ENCODE measurements at regions not wholly inside any gene's neighbourhood (a gene's known extent, or its start where the extent isn't known, plus 50 kb on each side); places are given as distances from the start of the nearest gene placed in this dataset.

DNA sequence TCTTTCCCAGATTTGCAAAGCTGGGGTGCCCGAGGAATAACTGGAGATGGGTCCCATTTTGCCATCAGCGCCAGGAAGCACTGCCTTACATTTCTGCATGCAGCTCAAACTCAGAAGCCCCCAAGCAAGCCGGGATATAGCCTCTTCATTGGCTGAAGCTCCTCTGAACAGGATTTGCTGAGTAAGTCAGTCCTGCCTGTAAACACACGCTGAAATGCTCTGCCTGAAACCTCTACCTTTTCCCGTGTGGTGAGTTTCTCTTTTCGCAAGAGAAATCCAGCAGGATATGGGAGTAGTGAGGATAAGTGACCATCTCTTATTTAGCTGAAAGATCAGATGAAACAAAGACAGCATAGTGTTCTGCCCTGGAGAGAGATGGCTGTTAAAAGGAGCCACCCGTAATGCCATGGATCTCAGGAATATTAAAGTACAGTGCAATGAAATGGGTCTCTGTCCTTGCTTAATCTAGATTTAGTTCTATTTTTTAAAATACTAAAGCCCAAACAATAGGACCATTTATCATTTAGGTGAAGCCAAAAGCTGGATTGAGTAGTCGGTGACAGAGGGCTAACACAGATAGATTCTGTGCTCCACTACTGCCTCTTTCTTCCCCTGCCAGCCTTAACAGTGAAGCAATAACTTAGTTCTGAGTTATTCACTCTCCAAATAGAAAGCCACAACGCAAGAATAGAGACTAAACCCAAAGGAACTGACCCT, 177.5 kb upstream of the PPP2R2B start:
- Histone ChIP-seq H3K36me3 (ENCODE audit: insufficient read depth, low read length) (no peaks in the 10 kb centered on the region), H3K27me3 (ENCODE audit: insufficient read depth, low read length) (no peaks in the 10 kb centered on the region), H3K9ac (ENCODE audit: low read depth, low read length) (no peak overlapping the region), H3K27ac (ENCODE audit: low read depth, low read length) (no peak overlapping the region), H3K9me3 (ENCODE audit: insufficient read depth, low read depth, low read length) (no peaks in the 10 kb centered on the region), H3K4me3 (ENCODE audit: low read length) (no peak overlapping the region), H3K4me1 (ENCODE audit: insufficient read depth, low read length) (peaks cover 4% of the 10 kb centered on the region; the same call in 1 of the 2 replicates)
- 73% methylated on average over 9 of the region's 9 CpGs for WGBS

DNA sequence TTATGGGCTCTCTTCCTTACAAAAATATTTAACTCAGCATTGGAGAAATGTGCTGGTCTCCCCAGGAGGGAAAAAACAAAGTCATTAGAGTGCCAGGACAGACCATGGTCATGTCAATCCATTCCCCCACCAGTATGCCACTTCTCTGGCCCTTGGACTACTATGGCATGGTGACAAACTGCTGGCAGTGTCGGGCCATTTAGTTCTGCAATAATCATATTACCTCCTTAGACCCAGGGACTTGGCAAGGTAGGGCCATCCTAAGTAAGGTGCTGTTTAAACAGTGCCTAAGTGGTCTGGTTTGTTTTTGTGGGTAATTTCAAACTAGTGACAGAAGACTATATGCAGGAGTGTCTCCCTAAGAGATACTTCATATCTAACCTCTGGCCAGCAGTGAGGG, 177.8 kb upstream of the STK32A start:
- no peak overlapping the region for H3K9ac ChIP-seq (ENCODE audit: low read depth, low read length)
- no peak overlapping the region for H3K4me3 ChIP-seq (ENCODE audit: low read length)
- no peaks in the 10 kb centered on the region for H3K36me3 ChIP-seq (ENCODE audit: insufficient read depth, low read length)
- WGBS: 88% methylated on average over 1 of the region's 1 CpG
- no peak overlapping the region for H3K27ac ChIP-seq (ENCODE audit: low read depth, low read length)
- H3K9me3 ChIP-seq (ENCODE audit: insufficient read depth, low read depth, low read length): no peaks in the 10 kb centered on the region
- H3K4me1 ChIP-seq (ENCODE audit: insufficient read depth, low read length): peaks cover 4% of the 10 kb centered on the region; the same call in 1 of the 2 replicates
- H3K27me3 ChIP-seq (ENCODE audit: insufficient read depth, low read length): no peaks in the 10 kb centered on the region

DNA sequence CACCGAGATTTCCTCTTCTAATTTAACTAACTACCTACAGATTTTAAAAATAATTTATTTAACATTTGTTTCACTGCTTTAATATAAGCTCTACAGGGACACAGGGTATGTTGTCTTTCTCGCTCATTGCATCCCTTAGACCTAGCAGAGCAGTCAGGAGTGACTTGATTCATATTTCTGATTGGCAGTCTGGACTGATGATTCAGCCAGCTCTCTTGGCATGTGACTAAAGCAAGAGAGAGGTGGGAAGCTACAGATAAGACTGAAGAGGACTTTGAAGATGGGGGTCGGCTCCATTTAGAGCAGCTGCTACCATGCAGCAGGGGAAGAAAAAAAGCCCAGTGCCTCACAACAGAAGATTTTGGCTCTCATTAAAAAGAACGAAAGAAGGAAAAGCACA, 173.4 kb upstream of the STK32A start:
- H3K36me3 ChIP-seq (ENCODE audit: insufficient read depth, low read length): no peaks in the 10 kb centered on the region
- no peaks in the 10 kb centered on the region for H3K9me3 ChIP-seq (ENCODE audit: insufficient read depth, low read depth, low read length)
- H3K27ac ChIP-seq (ENCODE audit: low read depth, low read length): no peak overlapping the region
- 84% methylated on average over 4 of the region's 4 CpGs for WGBS
- H3K4me1 ChIP-seq (ENCODE audit: insufficient read depth, low read length): no peaks in the 10 kb centered on the region
- H3K27me3 ChIP-seq (ENCODE audit: insufficient read depth, low read length): no peaks in the 10 kb centered on the region
- no peak overlapping the region for H3K4me3 ChIP-seq (ENCODE audit: low read length)
- no peak overlapping the region for H3K9ac ChIP-seq (ENCODE audit: low read depth, low read length)

DNA sequence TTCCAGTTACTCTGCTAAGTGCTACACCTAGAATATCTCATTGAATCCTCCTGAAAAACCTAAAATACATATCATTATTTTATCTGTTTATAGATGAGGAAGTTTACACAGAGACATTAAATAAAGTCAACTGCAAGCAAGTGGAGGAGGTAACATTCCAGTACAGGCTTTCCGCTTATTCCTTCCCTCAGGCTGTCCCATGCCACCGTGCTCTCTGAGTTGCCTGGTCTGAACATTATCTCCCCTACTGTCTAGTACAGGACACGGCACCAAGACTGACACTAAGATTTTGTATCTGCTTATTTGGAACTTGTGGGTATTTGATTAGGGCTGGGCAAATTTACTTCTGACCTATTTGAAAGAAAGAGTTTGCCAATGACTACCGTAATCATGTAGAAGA, 172.4 kb upstream of the STK32A start:
- Histone ChIP-seq H3K4me1 (ENCODE audit: insufficient read depth, low read length) (no peaks in the 10 kb centered on the region), H3K27ac (ENCODE audit: low read depth, low read length) (no peak overlapping the region), H3K9me3 (ENCODE audit: insufficient read depth, low read depth, low read length) (no peaks in the 10 kb centered on the region), H3K9ac (ENCODE audit: low read depth, low read length) (no peak overlapping the region), H3K36me3 (ENCODE audit: insufficient read depth, low read length) (no peaks in the 10 kb centered on the region), H3K4me3 (ENCODE audit: low read length) (no peak overlapping the region), H3K27me3 (ENCODE audit: insufficient read depth, low read length) (no peaks in the 10 kb centered on the region)
- WGBS: 88% methylated on average over 3 of the region's 4 CpGs

DNA sequence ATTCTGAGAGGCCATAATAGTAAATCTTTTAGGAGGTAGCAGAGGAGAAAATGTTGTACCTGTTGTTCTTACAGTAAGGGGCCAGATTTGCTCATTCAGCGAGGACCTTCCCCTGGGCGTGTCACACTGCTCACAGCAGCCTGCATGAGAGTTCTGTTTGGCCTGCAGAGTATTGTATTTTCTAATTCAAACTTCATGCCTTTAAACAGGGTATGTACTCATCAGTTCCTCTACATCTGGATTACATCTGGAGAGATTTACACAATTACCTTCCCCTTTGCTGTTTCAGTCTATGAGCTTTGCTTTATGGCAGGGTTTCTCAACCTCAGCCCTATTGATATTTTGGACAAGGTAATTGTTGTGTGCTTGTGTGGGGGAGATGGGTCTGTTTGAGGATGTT, 170.9 kb upstream of the STK32A start:
- Histone ChIP-seq H3K36me3 (ENCODE audit: insufficient read depth, low read length) (no peaks in the 10 kb centered on the region), H3K27ac (ENCODE audit: low read depth, low read length) (no peak overlapping the region), H3K4me3 (ENCODE audit: low read length) (no peak overlapping the region), H3K27me3 (ENCODE audit: insufficient read depth, low read length) (no peaks in the 10 kb centered on the region), H3K9me3 (ENCODE audit: insufficient read depth, low read depth, low read length) (no peaks in the 10 kb centered on the region), H3K4me1 (ENCODE audit: insufficient read depth, low read length) (no peaks in the 10 kb centered on the region), H3K9ac (ENCODE audit: low read depth, low read length) (no peak overlapping the region)
- 90% methylated on average over 2 of the region's 2 CpGs for WGBS

DNA sequence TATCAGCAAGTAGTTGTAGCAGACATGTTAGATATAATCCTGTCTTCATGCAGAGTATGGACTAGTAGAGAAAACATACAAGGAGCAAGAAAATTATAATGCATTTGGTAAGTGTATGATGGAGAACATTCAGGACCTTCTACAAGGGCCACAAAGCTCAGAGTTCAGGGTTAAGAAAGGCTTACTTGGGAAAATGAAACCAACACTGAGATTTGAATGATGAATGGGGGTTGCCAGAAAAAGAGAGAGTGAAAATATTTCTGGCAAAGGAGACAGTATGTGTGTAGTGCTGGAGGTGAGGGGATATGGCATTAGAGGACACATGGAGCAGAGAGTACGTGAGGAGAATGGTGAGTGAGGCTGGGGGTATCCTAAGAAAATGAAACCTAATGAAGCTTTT, 169.8 kb upstream of the STK32A start:
- no peaks in the 10 kb centered on the region for H3K36me3 ChIP-seq (ENCODE audit: insufficient read depth, low read length)
- no peak overlapping the region for H3K4me3 ChIP-seq (ENCODE audit: low read length)
- H3K4me1 ChIP-seq (ENCODE audit: insufficient read depth, low read length): no peaks in the 10 kb centered on the region
- no peak overlapping the region for H3K9ac ChIP-seq (ENCODE audit: low read depth, low read length)
- H3K9me3 ChIP-seq (ENCODE audit: insufficient read depth, low read depth, low read length): no peaks in the 10 kb centered on the region
- no peaks in the 10 kb centered on the region for H3K27me3 ChIP-seq (ENCODE audit: insufficient read depth, low read length)
- H3K27ac ChIP-seq (ENCODE audit: low read depth, low read length): no peak overlapping the region
- WGBS: 89% methylated on average over 1 of the region's 1 CpG

DNA sequence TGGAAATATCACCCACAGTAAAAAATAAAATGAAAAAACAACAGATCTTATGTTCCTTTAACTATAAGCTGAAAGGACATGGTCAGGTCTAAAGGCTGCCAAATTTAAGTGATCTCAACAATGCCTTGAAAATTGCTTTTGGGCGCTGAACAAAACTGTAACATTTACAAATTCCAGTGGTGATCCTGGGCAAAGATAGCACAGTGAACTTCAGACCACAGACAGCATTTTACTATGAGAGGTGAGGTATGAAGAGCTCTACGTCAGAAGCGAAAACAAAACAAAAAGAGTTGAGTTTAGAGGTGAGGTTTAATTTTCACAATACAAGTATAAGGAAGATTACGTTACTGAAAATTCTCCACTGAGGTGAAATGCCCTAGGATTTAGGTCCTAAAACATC, 165.8 kb upstream of the STK32A start:
- WGBS: 92% methylated on average over 3 of the region's 4 CpGs
- no peak overlapping the region for H3K9ac ChIP-seq (ENCODE audit: low read depth, low read length)
- H3K9me3 ChIP-seq (ENCODE audit: insufficient read depth, low read depth, low read length): no peaks in the 10 kb centered on the region
- peaks cover 12% of the 10 kb centered on the region for H3K4me1 ChIP-seq (ENCODE audit: insufficient read depth, low read length)
- no peaks in the 10 kb centered on the region for H3K36me3 ChIP-seq (ENCODE audit: insufficient read depth, low read length)
- H3K27me3 ChIP-seq (ENCODE audit: insufficient read depth, low read length): no peaks in the 10 kb centered on the region
- no peak overlapping the region for H3K27ac ChIP-seq (ENCODE audit: low read depth, low read length)
- no peak overlapping the region for H3K4me3 ChIP-seq (ENCODE audit: low read length)

DNA sequence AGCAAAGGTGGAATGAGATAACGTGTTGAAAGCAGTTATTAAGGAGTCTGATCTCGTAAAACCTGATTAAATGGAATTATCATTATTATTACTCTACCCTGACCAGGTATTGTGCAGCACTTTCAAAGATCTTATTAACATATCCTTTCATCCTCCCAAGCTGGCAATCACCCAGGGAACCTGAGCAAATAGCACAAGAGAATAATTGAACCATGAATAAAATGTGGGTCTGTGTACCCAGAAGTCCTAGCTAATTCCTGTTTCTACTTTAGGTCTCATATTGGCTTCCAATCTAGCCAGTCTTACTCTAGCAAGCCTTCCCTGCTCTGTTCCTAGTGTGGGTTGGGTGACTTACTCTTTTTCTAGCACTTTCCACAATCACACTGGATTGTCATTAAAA, 162.2 kb upstream of the STK32A start:
- no peaks in the 10 kb centered on the region for H3K9me3 ChIP-seq (ENCODE audit: insufficient read depth, low read depth, low read length)

DNA sequence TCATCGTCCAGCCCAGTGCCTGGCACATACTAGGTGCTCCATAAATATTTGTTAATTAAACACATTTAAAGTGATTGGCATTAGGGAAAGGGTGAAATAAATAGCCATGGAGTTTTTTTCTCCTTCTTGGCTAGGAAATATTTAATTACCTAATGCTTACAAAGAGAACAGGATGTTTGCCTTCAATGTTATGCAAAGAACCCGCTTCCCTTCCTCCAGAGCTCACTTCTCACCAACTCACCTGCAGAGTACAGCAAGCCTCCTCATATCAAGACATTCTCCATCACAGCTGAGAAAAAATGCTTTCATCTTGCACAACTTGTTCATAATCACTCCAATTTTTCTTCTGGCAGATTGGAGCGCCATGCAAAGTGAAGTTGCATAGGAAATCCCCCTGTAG, 161.7 kb upstream of the STK32A start:
- 86% methylated on average over 3 of the region's 3 CpGs for WGBS
- no peak overlapping the region for H3K9ac ChIP-seq (ENCODE audit: low read depth, low read length)
- no peaks in the 10 kb centered on the region for H3K36me3 ChIP-seq (ENCODE audit: insufficient read depth, low read length)
- peaks cover 12% of the 10 kb centered on the region for H3K4me1 ChIP-seq (ENCODE audit: insufficient read depth, low read length)
- H3K4me3 ChIP-seq (ENCODE audit: low read length): no peak overlapping the region
- H3K9me3 ChIP-seq (ENCODE audit: insufficient read depth, low read depth, low read length): no peaks in the 10 kb centered on the region
- H3K27me3 ChIP-seq (ENCODE audit: insufficient read depth, low read length): no peaks in the 10 kb centered on the region
- H3K27ac ChIP-seq (ENCODE audit: low read depth, low read length): no peak overlapping the region

More for the DNA sequence above, 162.2 kb upstream of the STK32A start:
- H3K4me3 ChIP-seq (ENCODE audit: low read length): no peak overlapping the region
- H3K27ac ChIP-seq (ENCODE audit: low read depth, low read length): no peak overlapping the region
- H3K27me3 ChIP-seq (ENCODE audit: insufficient read depth, low read length): no peaks in the 10 kb centered on the region
- no peaks in the 10 kb centered on the region for H3K36me3 ChIP-seq (ENCODE audit: insufficient read depth, low read length)
- peaks cover 12% of the 10 kb centered on the region for H3K4me1 ChIP-seq (ENCODE audit: insufficient read depth, low read length)
- no peak overlapping the region for H3K9ac ChIP-seq (ENCODE audit: low read depth, low read length)
- no CpG with 5 or more reads among the region's 2 CpGs for WGBS

DNA sequence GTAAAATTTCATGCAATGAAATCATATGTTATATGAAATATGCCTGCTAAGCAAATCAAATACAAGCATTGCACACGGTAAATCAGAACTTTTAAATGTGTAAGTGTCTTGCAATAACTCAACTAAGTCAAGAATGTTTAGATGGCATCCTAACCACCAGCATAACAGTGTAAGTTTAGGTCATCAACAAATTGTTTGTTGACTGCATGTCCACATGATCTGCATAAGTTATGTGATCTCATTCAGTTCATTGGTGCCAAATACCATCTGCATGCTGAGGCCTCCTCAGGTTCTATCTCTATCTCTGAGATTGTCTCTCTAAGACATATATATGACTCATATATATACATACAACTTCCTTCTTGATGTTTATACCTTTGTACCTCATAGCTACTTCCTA, 159.6 kb upstream of the STK32A start:
- Histone ChIP-seq H3K9ac (ENCODE audit: low read depth, low read length) (no peak overlapping the region), H3K27ac (ENCODE audit: low read depth, low read length) (no peak overlapping the region), H3K36me3 (ENCODE audit: insufficient read depth, low read length) (no peaks in the 10 kb centered on the region), H3K9me3 (ENCODE audit: insufficient read depth, low read depth, low read length) (no peaks in the 10 kb centered on the region), H3K27me3 (ENCODE audit: insufficient read depth, low read length) (no peaks in the 10 kb centered on the region), H3K4me1 (ENCODE audit: insufficient read depth, low read length) (peaks cover 12% of the 10 kb centered on the region), H3K4me3 (ENCODE audit: low read length) (no peak overlapping the region)
- no CpG with 5 or more reads among the region's 1 CpG for WGBS

DNA sequence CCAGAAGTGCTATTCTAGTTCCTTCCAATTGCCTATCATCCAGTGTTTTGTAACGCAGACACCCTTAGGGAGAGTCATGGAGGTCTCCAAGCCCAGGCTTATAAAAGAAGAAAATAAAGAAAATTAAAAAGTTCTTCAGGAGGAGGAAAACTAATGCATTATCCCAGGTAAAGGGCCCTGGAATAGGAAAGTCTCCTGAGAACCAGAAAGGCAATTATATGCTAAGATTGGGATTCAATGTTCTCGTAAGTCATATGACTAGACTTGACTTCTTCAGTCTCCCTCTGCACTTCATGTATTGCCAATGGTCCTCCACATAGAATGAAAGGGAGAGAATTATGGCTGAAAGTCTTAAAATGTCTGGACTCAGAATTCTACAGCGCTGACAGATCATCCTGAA, 154.4 kb upstream of the STK32A start:
- Histone ChIP-seq H3K9me3 (ENCODE audit: insufficient read depth, low read depth, low read length) (no peaks in the 10 kb centered on the region), H3K4me1 (ENCODE audit: insufficient read depth, low read length) (peaks cover 5% of the 10 kb centered on the region; the same call in 1 of the 2 replicates), H3K36me3 (ENCODE audit: insufficient read depth, low read length) (no peaks in the 10 kb centered on the region), H3K4me3 (ENCODE audit: low read length) (no peak overlapping the region), H3K27me3 (ENCODE audit: insufficient read depth, low read length) (no peaks in the 10 kb centered on the region), H3K9ac (ENCODE audit: low read depth, low read length) (no peak overlapping the region), H3K27ac (ENCODE audit: low read depth, low read length) (no peak overlapping the region)
- WGBS: 94% methylated on average over 3 of the region's 3 CpGs

DNA sequence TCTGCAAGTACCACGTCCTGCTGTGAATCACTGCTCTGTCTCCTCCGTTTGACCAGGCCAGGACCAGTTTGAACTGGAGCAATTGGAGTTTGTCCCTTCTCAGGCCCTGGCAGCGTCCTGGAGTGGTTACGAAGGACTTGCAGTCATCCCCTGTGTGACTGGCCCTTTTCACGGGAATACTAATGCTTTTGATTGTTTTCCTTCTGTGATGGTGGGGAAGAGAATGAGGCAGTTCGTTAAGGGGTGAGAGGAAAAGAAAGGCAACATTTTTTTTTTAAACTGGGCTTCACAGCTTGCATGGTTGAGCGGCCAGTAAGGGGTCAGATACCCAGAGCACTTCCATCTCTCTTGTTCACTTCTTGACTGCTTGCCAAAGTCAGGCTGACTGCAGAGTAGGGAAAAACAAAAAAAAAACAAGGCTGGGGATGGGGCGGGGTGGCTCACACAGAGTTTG, 153.5 kb upstream of the STK32A start:
- Histone ChIP-seq H3K9ac (ENCODE audit: low read depth, low read length) (no peak overlapping the region), H3K27me3 (ENCODE audit: insufficient read depth, low read length) (no peaks in the 10 kb centered on the region), H3K4me1 (ENCODE audit: insufficient read depth, low read length) (peaks cover 5% of the 10 kb centered on the region; the same call in 1 of the 2 replicates), H3K36me3 (ENCODE audit: insufficient read depth, low read length) (no peaks in the 10 kb centered on the region), H3K4me3 (ENCODE audit: low read length) (no peak overlapping the region), H3K27ac (ENCODE audit: low read depth, low read length) (no peak overlapping the region), H3K9me3 (ENCODE audit: insufficient read depth, low read depth, low read length) (no peaks in the 10 kb centered on the region)
- WGBS: 68% methylated on average over 8 of the region's 8 CpGs
